ENCODE measurements at regions not wholly inside any gene's neighbourhood (a gene's known extent, or its start where the extent isn't known, plus 50 kb on each side); places are given as distances from the start of the nearest gene placed in this dataset.
"Not testable (repeated sequence)": the region's sequence is repeated elsewhere in the genome, so short reads cannot be mapped to it uniquely, and the experiment has no call there.

DNA sequence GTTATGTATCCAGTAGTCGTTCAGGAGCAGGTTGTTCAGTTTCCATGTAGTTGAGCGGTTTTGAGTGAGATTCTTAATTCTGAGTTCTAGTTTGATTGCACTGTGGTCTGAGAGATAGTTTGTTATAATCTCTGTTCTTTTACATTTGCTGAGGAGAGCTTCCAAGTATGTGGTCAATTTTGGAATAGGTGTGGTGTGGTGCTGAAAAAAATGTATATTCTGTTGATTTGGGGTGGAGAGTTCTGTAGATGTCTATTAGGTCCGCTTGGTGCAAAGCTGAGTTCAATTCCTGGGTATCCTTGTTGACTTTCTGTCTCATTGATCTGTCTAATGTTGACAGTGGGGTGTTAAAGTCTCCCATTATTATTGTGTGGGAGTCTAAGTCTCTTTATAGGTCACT lies 68.6 kb upstream of the IZUMO1R start:
- DNase-seq: not testable (repeated sequence)

DNA sequence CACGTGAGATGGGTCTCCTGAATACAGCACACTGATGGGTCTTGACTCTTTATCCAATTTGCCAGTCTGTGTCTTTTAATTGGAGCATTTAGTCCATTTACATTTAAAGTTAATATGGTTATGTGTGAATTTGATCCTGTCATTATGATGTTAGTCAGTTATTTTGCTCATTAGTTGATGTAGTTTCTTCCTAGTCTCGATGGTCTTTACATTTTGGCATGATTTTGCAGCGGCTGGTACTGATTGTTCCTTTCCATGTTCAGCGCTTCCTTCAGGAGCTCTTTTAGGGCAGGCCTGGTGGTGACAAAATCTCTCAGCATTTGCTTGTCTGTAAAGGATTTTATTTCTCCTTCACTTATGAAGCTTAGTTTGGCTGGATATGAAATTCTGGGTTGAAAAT lies 68.0 kb upstream of the IZUMO1R start:
- not testable (repeated sequence) for DNase-seq

DNA sequence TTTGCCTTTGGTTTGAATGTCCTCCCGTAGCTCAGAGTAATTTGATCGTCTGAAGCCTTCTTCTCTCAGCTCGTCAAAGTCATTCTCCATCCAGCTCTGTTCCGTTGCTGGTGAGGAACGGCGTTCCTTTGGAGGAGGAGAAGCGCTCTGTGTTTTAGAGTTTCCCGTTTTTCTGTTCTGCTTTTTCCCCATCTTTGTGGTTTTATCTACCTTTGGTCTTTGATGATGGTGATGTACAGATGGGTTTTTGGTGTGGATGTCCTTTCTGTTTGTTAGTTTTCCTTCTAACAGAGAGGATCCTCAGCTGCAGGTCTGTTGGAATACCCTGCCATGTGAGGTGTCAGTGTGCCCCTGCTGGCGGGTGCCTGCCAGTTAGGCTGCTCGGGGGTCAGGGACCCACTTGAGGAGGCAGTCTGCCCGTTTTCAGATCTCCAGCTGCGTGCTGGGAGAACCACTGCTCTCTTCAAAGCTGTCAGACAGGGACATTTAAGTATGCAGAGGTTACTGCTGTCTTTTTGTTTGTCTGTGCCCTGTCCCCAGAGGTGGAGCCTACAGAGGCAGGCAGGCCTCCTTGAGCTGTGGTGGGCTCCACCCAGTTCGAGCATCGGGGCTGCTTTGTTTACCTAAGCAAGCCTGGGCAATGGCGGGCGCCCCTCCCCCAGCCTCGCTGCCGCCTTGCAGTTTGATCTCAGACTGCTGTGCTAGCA lies 66.8 kb upstream of the IZUMO1R start:
- DNase-seq: peak in 1 of 2 donors; percentile 11

DNA sequence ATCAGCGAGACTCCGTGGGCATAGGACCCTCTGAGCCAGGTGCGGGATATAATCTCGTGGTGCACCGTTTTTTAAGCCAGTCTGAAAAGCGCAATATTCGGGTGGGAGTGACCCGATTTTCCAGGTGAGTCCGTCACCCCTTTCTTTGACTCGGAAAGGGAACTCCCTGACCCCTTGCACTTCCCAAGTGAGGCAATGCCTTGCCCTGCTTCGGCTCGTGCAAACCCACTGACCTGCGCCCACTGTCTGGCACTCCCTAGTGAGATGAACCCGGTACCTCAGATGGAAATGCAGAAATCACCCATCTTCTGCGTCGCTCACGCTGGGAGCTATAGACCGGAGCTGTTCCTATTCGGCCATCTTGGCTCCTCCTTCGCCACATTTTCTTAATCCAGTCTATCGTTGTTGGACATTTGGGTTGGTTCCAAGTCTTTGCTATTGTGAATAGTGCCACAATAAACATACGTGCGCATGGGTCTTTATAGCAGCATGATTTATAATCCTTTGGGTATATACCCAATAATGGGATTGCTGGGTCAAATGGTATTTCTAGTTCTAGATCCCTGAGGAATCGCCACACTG lies 66.1 kb upstream of the IZUMO1R start:
- DNase-seq: peak; percentile 6 to 7

DNA sequence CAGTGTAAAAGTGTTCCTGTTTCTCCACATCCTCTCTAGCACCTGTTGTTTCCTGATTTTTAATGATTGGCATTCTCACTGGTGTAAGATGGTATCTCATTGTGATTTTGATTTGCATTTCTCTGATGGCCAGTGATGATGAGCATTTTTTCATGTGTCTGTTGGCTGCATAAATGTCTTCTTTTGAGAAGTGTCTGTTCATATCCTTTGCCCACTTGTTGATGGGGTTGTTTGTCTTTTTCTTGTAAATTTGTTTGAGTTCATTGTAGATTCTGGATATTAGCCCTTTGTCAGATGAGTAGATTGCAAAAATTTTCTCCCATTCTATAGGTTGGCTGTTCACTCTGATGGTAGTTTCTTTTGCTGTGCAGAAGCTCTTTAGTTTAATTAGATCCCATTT lies 65.6 kb upstream of the IZUMO1R start:
- not testable (repeated sequence) for DNase-seq

DNA sequence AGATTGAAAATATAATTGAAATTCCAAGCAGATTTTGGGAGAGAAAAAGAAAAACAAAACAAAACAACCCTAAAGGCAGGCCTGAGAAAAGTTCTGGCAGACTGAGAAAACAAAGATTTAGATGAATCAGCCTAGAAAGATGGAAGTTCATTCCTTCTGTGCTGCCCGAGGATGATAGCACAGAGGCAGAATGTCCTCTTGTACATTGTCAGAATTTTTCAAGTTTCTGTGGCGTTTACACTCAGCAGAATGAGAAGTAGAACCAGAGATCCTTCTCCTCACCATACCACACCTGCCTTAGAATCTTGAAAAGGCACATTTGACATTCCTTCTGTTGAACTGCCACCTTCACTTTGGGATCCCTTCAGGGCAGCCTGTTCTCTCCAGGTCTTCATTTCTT lies 62.5 kb upstream of the IZUMO1R start:
- no peak for DNase-seq

DNA sequence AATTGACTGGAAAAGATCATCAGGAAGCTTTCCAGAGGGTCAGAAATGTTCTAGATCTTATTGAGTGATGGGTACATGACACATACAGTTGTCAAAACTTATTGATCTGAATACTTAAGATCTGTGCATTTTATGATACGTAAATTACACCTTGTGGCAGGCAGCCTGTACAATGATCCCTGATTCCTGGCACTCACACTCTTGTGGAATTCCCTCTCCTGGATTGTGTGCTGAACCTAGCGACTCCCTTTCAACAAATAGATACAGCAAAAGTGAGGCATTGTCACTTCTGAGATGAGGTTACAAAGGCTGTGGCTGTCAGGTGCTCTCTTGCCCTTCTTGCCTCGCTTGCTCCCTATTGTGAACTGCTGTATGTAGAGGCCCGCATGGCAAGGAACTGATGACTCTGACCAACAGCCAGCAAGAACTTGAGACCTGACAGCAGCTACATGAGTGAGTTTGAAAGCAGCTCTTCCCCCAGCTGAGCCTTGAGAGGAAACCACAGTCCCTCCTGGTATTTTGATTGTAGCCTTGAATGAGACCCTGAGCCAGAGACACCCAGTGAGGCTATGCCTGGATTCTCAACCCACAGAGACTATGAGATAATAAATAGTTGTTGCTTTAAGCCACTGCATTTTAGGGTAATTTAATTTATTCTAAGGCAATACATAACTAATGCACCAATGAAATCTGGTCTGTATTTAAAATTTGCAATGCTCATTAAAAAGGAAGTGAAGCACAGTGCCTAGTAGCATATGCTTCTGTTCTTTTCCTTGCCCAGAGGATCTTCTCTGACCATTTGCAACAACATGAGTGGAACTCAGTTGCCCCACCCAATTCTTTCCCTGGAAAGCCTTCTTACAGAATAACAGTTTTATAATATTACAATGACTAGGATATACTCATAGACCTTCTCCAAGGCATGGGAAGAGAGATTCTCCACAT lies 60.5 kb upstream of the IZUMO1R start:
- DNase-seq: no peak

DNA sequence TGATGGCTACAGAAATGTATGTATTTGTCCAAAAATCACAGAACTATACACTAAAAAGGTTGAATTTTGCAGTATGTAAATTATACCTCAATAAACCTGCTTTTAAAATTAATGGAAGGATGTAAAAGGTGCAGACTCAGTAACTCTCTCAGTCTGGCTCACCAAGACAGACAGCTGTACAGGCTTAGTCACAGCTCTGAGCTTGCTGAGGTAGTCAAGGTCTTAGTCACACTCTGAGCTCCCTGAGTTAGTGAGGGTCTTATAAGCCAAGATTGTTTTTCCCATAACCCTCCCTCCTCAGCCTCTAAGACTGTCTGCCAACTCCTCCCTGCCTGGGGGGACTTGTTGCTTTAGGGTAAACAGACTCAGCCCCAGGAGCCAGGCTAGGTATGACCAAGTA lies 59.3 kb upstream of the IZUMO1R start:
- DNase-seq: no peak

DNA sequence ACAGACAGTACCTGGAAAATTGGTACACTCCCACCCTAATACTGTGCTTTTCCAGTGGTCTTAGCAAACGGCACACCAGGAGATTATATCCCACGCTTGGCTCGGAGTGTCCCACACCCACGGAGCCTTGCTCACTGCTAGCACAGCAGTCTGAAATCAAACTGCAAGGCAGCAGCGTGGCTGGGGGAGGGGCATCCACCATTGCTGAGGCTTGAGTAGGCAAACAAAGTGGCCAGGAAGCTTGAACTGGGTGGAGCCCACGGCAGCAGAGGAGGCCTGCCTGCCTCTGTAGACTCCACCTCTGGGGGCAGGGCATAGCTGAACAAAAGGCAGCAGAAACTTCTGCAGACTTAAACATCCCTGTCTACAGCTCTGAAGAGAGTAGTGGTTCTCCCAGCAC lies 56.1 kb upstream of the IZUMO1R start:
- DNase-seq: not testable (repeated sequence)

DNA sequence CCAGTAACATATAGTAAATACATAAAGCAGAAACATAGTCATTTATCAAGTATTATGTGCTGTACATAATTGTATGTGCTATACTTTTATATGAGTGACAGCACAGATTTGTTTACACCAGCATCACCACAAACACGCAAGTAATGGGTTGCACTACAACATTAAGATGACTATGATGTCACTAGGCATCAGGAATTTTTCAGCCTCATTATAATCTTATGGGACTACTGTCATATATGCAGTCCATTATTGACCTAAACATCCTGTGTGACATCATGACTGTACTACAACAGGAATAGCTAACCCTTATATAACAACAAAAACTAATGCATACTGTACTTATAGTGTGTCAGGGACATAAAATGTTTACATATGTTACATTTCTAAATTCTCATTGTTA lies 50.2 kb upstream of the IZUMO1R start:
- no peak for DNase-seq

Data from CD4-positive, alpha-beta T cell treated with Interleukin-1 beta for 1 hour (primary cell).